KMS-11 (cell line): ENCODE measurements at regions not wholly inside any gene's neighbourhood (a gene's known extent, or its start where the extent isn't known, plus 50 kb on each side); places are given as distances from the start of the nearest gene placed in this dataset.

Experiments used
- H2AFZ ChIP-seq: fragments of 200-600 bp; sonication (generic); 2 replicates; pipeline ENCODE4 v1.6.1; 2016; ENCODE audit warnings: antibody characterized with exemption, mixed run types, low read depth
- H3K27ac ChIP-seq: fragments of 200-600 bp; sonication (generic); 2 replicates; pipeline ENCODE4 v1.6.1; 2016; ENCODE audit warnings: mild to moderate bottlenecking, mixed run types
- H3K27me3 ChIP-seq: fragments of 200-600 bp; sonication (generic); 2 replicates; pipeline ENCODE4 v1.6.1; 2017; ENCODE audit warnings: mild to moderate bottlenecking, low read depth, mixed run types, moderate library complexity; ENCODE audit not compliant: insufficient read depth
- H3K36me3 ChIP-seq: fragments of 200-600 bp; sonication (generic); 2 replicates; pipeline ENCODE4 v1.6.1; 2017; ENCODE audit warnings: mild to moderate bottlenecking, mixed run types; ENCODE audit not compliant: insufficient read depth
- H3K4me1 ChIP-seq: fragments of 200-600 bp; sonication (generic); 2 replicates; pipeline ENCODE4 v1.6.1; 2016; ENCODE audit warnings: mild to moderate bottlenecking, low read depth, mixed run types; ENCODE audit not compliant: poor library complexity, severe bottlenecking
- H3K4me2 ChIP-seq: fragments of 200-600 bp; sonication (generic); 2 replicates; pipeline ENCODE4 v1.7.0; 2016; ENCODE audit warnings: mild to moderate bottlenecking, mixed run types
- H3K4me3 ChIP-seq: fragments of 200-600 bp; sonication (generic); IDR thresholded peaks from 2 replicates; pipeline ENCODE4 v1.6.1; 2017; ENCODE audit warnings: low read depth, low read length, mixed read lengths; ENCODE audit not compliant: insufficient read depth
- H3K79me2 ChIP-seq: fragments of 200-600 bp; sonication (generic); 2 replicates; pipeline ENCODE4 v1.6.1; 2016; ENCODE audit warnings: low read depth, mixed run types; ENCODE audit not compliant: insufficient read depth
- H3K9ac ChIP-seq: fragments of 200-600 bp; sonication (generic); 2 replicates; pipeline ENCODE4 v1.6.1; 2016; ENCODE audit warnings: mild to moderate bottlenecking, mixed run types
- H4K20me1 ChIP-seq: fragments of 200-600 bp; sonication (generic); 2 replicates; pipeline ENCODE4 v1.6.1; 2016; ENCODE audit warnings: mild to moderate bottlenecking, mixed run types; ENCODE audit not compliant: insufficient read depth
- CTCF ChIP-seq: fragments of 200-600 bp; sonication (generic); conservative IDR thresholded peaks from 2 replicates; pipeline ENCODE4 v1.6.1; 2017; ENCODE audit warnings: low read depth, mild to moderate bottlenecking, antibody characterized with exemption, low read length, moderate library complexity, mixed read lengths

- Histone ChIP-seq H3K79me2 (no peaks in the 10 kb centered on the region), H4K20me1 (no peaks in the 10 kb centered on the region), H3K4me1 (no peaks in the 10 kb centered on the region), H3K27me3 (no peaks in the 10 kb centered on the region), H3K4me3 (no peak overlapping the region), H3K9ac (no peak overlapping the region), H2AFZ (no peak overlapping the region), H3K27ac (no peak overlapping the region), H3K4me2 (no peak overlapping the region), H3K36me3 (no peaks in the 10 kb centered on the region)
- no peak for TF ChIP-seq CTCF
Measured at GRCh38 chr7:145605963-145606362, 510.6 kb upstream of the CNTNAP2 start.

GRCh38 chr7:145599376-145599775 is 517.2 kb upstream of the CNTNAP2 start:
- Histone ChIP-seq H3K4me3 (no peak overlapping the region), H2AFZ (no peak overlapping the region), H3K9ac (no peak overlapping the region), H3K4me2 (no peak overlapping the region), H3K79me2 (no peaks in the 10 kb centered on the region), H3K4me1 (no peaks in the 10 kb centered on the region), H3K27me3 (no peaks in the 10 kb centered on the region), H3K27ac (no peak overlapping the region), H4K20me1 (no peaks in the 10 kb centered on the region), H3K36me3 (no peaks in the 10 kb centered on the region)
- TF ChIP-seq CTCF, result no peak

- H2AFZ ChIP-seq, result no peak overlapping the region
- no peaks in the 10 kb centered on the region for H3K27me3 ChIP-seq
- no peaks in the 10 kb centered on the region for H3K36me3 ChIP-seq
- H3K4me3 ChIP-seq, result no peak overlapping the region
- TF ChIP-seq CTCF, result no peak
- H3K9ac ChIP-seq, result no peak overlapping the region
- no peaks in the 10 kb centered on the region for H4K20me1 ChIP-seq
- H3K4me1 ChIP-seq, result no peaks in the 10 kb centered on the region
- H3K4me2 ChIP-seq, result no peak overlapping the region
- H3K27ac ChIP-seq, result no peak overlapping the region
- no peaks in the 10 kb centered on the region for H3K79me2 ChIP-seq
Measured at GRCh38 chr7:145584401-145584800, 532.2 kb upstream of the CNTNAP2 start.

- H3K79me2 ChIP-seq, result no peaks in the 10 kb centered on the region
- no peak overlapping the region for H2AFZ ChIP-seq
- no peaks in the 10 kb centered on the region for H3K27me3 ChIP-seq
- H3K27ac ChIP-seq, result no peak overlapping the region
- H3K9ac ChIP-seq, result no peak overlapping the region
- H3K4me3 ChIP-seq, result no peak overlapping the region
- no peaks in the 10 kb centered on the region for H3K36me3 ChIP-seq
- no peaks in the 10 kb centered on the region for H3K4me1 ChIP-seq
- no peak overlapping the region for H3K4me2 ChIP-seq
- TF ChIP-seq CTCF, result no peak
- no peaks in the 10 kb centered on the region for H4K20me1 ChIP-seq
Measured at GRCh38 chr7:145582742-145583303, 533.8 kb upstream of the CNTNAP2 start.

- no peaks in the 10 kb centered on the region for H3K79me2 ChIP-seq
- TF ChIP-seq CTCF, result no peak
- H3K9ac ChIP-seq, result no peak overlapping the region
Measured at GRCh38 chr7:145557805-145558204, 558.8 kb upstream of the CNTNAP2 start.

More at GRCh38 chr7:145557805-145558204, 558.8 kb upstream of the CNTNAP2 start:
- Histone ChIP-seq H3K27me3 (no peaks in the 10 kb centered on the region), H3K36me3 (no peaks in the 10 kb centered on the region), H4K20me1 (no peaks in the 10 kb centered on the region), H3K4me3 (no peak overlapping the region), H3K4me2 (no peak overlapping the region), H3K27ac (no peak overlapping the region), H2AFZ (no peak overlapping the region), H3K4me1 (no peaks in the 10 kb centered on the region)
